ENCODE measurements at regions not wholly inside any gene's neighbourhood (a gene's known extent, or its start where the extent isn't known, plus 50 kb on each side); places are given as distances from the start of the nearest gene placed in this dataset.

DNA sequence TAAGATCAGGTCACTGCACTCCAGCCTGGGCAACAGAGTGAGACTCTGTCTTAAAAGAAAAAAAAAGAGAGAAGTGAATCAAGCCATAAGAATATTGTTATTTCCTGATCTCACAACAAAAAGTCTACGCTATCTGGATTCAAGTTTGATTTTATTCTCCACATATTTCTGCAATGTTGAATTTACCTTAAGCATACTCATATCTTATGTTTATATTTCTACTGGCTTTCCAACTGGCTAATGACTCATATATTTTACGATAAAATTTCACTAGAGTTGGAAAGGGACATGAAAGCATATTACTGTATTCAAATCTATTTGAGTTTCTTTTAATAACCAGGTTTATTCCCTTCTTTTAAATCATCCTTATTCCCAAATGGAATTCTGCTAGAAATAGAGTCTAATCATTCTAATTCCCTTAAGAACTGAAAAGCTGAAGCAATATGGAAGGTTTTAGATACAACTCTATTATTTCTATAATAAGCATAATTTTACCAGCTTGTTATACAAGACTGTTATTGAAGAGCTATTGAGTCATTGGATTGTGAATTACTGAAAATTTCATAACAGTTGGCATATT, 276.9 kb upstream of the HS3ST5 start:
- DNase-seq (ENCODE audit: extremely low read depth in 1 of 4, low spot score in 3 of 4) (no peak), FAIRE-seq (no peak), ATAC-seq (no peak)
- BruUV-seq (replicated peaks): no TSS peak
- Histone ChIP-seq H3K4me2 (ENCODE audit: insufficient read depth, low read length) (no peak overlapping the region), H3K4me3 (no peak overlapping the region), H3K27ac (ENCODE audit: extremely low read depth, low read depth, low read length) (no peak overlapping the region), H3K9ac (ENCODE audit: insufficient read depth in 1 of 2, low read depth in 2 of 2, low read length in 2 of 2) (no peak overlapping the region), H3K4me1 (replicated peaks in 1 of 2; ENCODE audit: control insufficient read depth in 2 of 2, insufficient read depth in 2 of 2, low read length in 2 of 2) (no peaks in the 10 kb centered on the region), H3K9me1 (ENCODE audit: control insufficient read depth, insufficient read depth, low read length) (no peaks in the 10 kb centered on the region), H4K20me1 (replicated peaks; ENCODE audit: control insufficient read depth, insufficient read depth, low read length) (no peaks in the 10 kb centered on the region), H2AFZ (ENCODE audit: low read depth, low read length) (no peak overlapping the region), H3K27me3 (ENCODE audit: control insufficient read depth in 2 of 2, insufficient read depth in 2 of 2, low read length in 2 of 2) (no peaks in the 10 kb centered on the region), H3K79me2 (ENCODE audit: control insufficient read depth, insufficient read depth, low read length) (no peaks in the 10 kb centered on the region), H3K36me3 (ENCODE audit: control insufficient read depth, insufficient read depth, low read length) (no peaks in the 10 kb centered on the region), H3K9me3 (replicated peaks; ENCODE audit: control insufficient read depth, insufficient read depth, low read depth, low read length) (no peaks in the 10 kb centered on the region)
- 6% methylated on average over 2 of the region's 2 CpGs for WGBS (ENCODE audit: insufficient coverage, low coverage, missing lambda C conversion rate)
- POLR2A ChIA-PET: no interaction called here
- intact Hi-C loops (cut with micrococcal nuclease): no loop called here
- in situ Hi-C loops (cut with MboI): no loop called here
- CTCF ChIA-PET (ENCODE audit: low intra/inter-chr PET ratio): no interaction called here
- TF ChIP-seq FOSL1 (tag; conservative IDR thresholded peaks at IDR 0.05) (no peak), POLR2A (conservative IDR thresholded peaks at IDR 0.05) (no peak), PCBP2 (IDR thresholded peaks at IDR 0.05; ENCODE audit: low read depth, low read length, poor library complexity, severe bottlenecking) (no peak), SNIP1 (IDR thresholded peaks at IDR 0.05; ENCODE audit: low read depth) (no peak), PHTF2 (CRISPR knock-in tag; IDR thresholded peaks at IDR 0.05) (no peak), GABPB2 (CRISPR knock-in tag; conservative IDR thresholded peaks at IDR 0.05) (no peak), ASH1L (IDR thresholded peaks at IDR 0.05; ENCODE audit: borderline replicate concordance, low read depth, partially characterized antibody) (no peak), ZBTB17 (CRISPR knock-in tag; IDR thresholded peaks at IDR 0.05) (no peak), ZNF184 (CRISPR knock-in tag; IDR thresholded peaks at IDR 0.05) (no peak), ZNF696 (CRISPR knock-in tag; conservative IDR thresholded peaks at IDR 0.05) (no peak), TBP (optimal IDR thresholded peaks at IDR 0.05; ENCODE audit: low read depth, low read length) (no peak), KDM1A (IDR thresholded peaks at IDR 0.05) (no peak), HNRNPH1 (optimal IDR thresholded peaks at IDR 0.05; ENCODE audit: low read depth, low read length) (no peak), ZNF311 (CRISPR knock-in tag; IDR thresholded peaks at IDR 0.05) (no peak), TAF9B (IDR thresholded peaks at IDR 0.05; ENCODE audit: partially characterized antibody) (no peak), ZNF239 (CRISPR knock-in tag; IDR thresholded peaks at IDR 0.05) (no peak)
- TF ChIP-seq, protein P1, sequence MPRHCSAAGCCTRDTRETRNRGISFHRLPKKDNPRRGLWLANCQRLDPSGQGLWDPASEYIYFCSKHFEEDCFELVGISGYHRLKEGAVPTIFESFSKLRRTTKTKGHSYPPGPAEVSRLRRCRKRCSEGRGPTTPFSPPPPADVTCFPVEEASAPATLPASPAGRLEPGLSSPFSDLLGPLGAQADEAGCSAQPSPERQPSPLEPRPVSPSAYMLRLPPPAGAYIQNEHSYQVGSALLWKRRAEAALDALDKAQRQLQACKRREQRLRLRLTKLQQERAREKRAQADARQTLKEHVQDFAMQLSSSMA (CRISPR knock-in tag; IDR thresholded peaks at IDR 0.05): no peak
- TF ChIP-seq, protein P2, sequence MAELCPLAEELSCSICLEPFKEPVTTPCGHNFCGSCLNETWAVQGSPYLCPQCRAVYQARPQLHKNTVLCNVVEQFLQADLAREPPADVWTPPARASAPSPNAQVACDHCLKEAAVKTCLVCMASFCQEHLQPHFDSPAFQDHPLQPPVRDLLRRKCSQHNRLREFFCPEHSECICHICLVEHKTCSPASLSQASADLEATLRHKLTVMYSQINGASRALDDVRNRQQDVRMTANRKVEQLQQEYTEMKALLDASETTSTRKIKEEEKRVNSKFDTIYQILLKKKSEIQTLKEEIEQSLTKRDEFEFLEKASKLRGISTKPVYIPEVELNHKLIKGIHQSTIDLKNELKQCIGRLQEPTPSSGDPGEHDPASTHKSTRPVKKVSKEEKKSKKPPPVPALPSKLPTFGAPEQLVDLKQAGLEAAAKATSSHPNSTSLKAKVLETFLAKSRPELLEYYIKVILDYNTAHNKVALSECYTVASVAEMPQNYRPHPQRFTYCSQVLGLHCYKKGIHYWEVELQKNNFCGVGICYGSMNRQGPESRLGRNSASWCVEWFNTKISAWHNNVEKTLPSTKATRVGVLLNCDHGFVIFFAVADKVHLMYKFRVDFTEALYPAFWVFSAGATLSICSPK (IDR thresholded peaks at IDR 0.05; ENCODE audit: borderline replicate concordance): no peak
- TF ChIP-seq, protein P3, sequence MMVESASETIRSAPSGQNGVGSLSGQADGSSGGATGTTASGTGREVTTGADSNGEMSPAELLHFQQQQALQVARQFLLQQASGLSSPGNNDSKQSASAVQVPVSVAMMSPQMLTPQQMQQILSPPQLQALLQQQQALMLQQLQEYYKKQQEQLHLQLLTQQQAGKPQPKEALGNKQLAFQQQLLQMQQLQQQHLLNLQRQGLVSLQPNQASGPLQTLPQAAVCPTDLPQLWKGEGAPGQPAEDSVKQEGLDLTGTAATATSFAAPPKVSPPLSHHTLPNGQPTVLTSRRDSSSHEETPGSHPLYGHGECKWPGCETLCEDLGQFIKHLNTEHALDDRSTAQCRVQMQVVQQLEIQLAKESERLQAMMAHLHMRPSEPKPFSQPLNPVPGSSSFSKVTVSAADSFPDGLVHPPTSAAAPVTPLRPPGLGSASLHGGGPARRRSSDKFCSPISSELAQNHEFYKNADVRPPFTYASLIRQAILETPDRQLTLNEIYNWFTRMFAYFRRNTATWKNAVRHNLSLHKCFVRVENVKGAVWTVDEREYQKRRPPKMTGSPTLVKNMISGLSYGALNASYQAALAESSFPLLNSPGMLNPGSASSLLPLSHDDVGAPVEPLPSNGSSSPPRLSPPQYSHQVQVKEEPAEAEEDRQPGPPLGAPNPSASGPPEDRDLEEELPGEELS (CRISPR knock-in tag; IDR thresholded peaks at IDR 0.05; ENCODE audit: borderline replicate concordance): no peak

Data from K562 (cell line).